Prostate gland (tissue), 2 donors: ENCODE measurements at regions not wholly inside any gene's neighbourhood (a gene's known extent, or its start where the extent isn't known, plus 50 kb on each side); places are given as distances from the start of the nearest gene placed in this dataset.
"Not testable (repeated sequence)": the region's sequence is repeated elsewhere in the genome, so short reads cannot be mapped to it uniquely, and the experiment has no call there.

Experiments used
- POLR2A ChIP-seq: fragments of 450-650 bp; IDR thresholded peaks from one replicate; pipeline ENCODE4 v1.6.1; 2016; ENCODE audit warnings: antibody characterized with exemption, mild to moderate bottlenecking
- TF ChIP-seq, protein P1 (sequence below), 4 experiments: fragments of 200-600 bp in 2 of 4; fragments of 450-650 bp in 2 of 4; sonication (generic) in 2 of 4; IDR thresholded peaks; 1 replicate in 3 of 4; 2 replicates in 1 of 4; pipeline ENCODE4 v1.5.1; 2016 to 2019; ENCODE audit warnings: antibody characterized with exemption in 4 of 4, mild to moderate bottlenecking in 2 of 4, moderate library complexity in 2 of 4

DNA sequence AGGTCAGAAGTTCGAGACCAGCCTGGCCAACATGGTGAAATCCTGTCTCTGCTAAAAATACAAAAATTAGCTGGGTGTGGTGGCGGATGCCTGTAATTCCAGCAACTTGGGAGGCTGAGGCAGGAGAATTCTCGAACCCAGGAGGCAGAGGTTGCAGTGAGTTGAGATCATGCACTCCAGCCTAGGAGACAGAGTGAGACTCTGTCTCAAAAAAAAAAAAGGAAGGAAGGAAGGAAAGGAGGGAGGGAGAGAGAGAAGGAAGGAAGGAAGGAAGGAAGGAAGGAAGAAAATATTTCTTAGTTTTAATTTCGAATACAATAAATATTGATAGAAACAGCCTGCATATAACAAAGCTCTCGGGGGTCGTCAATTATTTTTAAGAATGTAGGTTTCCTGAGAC is 81.3 kb upstream of the HIVEP1 start:
- TF ChIP-seq, protein P1, sequence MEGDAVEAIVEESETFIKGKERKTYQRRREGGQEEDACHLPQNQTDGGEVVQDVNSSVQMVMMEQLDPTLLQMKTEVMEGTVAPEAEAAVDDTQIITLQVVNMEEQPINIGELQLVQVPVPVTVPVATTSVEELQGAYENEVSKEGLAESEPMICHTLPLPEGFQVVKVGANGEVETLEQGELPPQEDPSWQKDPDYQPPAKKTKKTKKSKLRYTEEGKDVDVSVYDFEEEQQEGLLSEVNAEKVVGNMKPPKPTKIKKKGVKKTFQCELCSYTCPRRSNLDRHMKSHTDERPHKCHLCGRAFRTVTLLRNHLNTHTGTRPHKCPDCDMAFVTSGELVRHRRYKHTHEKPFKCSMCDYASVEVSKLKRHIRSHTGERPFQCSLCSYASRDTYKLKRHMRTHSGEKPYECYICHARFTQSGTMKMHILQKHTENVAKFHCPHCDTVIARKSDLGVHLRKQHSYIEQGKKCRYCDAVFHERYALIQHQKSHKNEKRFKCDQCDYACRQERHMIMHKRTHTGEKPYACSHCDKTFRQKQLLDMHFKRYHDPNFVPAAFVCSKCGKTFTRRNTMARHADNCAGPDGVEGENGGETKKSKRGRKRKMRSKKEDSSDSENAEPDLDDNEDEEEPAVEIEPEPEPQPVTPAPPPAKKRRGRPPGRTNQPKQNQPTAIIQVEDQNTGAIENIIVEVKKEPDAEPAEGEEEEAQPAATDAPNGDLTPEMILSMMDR (IDR thresholded peaks at IDR 0.05): not testable (repeated sequence)
- not testable (repeated sequence) for TF ChIP-seq POLR2A
